Renal cortical epithelial cell (primary cell): ENCODE measurements at regions not wholly inside any gene's neighbourhood (a gene's known extent, or its start where the extent isn't known, plus 50 kb on each side); places are given as distances from the start of the nearest gene placed in this dataset.
A peak's percentile ranks its signal among the peaks of the same experiment; 100 is the strongest.

Source experiments
- DNase-seq: peaks from one replicate; pipeline ENCODE4 v3.0.0-alpha.2; 2011; ENCODE audit warnings: low read depth

DNA sequence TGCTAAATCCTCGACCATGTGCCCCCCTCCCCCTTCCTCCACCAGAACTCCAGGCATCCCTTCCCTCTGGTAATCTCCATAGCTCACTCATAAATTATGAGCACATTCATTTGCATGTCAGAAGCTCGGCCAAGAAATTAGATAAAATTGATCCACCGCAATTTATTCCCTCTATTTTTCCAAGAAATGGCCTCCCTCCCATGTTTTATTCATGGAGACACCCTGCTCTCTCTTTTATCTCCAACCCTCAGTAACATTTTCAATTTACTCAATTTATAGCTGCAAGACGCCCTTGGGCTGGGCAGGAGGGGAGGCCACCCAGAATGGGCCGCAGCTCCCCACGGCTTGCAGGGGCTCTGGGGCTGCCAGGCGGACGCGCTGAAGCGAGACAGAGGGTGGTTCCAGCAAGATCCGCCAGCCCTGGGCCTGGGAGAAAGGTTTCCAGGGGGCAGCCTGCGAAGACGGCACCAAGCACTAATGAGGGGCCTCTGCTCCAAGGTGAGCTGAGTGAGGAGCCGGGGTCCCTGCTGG is 54.7 kb upstream of the ZNF423 start:
- DNase-seq: no peak

DNA sequence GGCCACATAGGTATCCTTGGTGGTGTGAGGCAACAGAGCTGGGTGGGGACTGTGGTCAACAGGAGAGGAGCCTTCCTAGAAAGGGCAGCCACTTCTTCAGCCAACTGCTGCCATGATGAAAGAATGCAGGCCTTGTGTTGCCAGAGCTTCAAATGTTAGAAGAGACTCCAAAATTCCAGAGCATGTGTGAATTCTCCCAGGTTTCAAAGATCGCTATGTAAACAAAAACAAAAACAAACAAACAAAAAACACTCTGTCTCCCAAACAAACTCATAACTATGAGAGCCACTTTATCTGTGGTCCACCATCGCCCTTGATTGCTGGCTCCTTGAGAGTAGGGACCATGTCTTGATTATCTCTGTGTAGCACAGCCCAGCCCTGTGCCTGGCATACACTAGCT is 55.5 kb upstream of the ZNF423 start:
- no peak for DNase-seq

DNA sequence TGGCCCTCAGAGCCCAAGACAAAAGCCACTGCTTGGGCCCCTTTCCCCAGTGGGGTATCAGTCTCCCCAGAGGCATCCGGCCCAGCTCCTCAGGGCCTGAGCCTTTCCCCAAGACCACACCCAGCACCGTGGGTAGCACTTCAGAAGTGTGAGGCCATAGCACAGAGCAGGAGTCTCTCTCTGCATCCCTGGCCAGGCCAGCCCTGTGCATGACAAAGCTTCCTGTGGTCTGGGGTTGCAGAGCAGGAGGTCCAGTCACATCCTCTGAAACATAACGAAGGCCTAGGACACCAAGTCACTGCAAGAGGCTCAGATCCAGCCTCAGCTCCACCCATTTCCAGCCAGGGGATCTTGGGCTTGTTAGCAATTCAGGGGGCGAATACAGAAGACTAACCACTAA is 56.8 kb upstream of the ZNF423 start:
- no peak for DNase-seq

DNA sequence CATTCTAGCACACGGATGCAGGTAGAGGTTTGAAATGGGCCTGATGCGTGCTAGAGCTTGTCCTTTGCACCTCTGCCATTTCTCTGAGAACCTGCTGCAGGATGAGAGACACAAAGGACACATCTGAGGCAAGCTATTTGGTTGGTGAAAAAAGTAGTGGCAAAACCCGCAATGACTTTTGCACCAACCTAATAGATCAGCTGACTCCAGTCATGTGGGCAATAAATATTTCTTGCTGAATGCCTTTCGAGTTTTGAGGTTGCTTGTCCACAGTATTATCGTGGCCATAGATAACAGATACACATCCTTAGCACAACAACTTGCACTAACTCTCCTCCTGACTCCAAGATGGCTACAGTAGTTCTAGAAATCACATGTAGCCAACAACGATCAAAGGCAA is 57.8 kb upstream of the ZNF423 start:
- DNase-seq: no peak

DNA sequence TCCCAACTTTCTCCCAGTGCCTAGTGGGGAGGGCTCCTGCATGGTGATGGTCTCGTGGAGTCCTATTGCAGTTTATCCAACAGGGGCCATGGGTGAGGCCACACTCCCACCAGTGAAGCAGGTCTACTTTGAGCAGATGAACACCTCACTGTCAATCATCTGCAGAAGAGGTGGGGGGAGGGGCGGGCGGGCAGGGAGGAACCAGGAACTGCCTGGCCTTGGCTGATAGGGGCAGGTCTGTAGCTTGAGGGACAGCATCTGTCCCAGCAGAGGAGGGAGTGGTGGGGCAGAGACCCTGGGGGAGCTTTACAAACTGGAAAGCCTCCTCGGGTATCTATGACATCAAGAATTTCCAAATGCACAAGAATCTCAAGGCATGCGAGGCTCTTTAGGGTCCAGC is 58.7 kb upstream of the ZNF423 start:
- no peak for DNase-seq

DNA sequence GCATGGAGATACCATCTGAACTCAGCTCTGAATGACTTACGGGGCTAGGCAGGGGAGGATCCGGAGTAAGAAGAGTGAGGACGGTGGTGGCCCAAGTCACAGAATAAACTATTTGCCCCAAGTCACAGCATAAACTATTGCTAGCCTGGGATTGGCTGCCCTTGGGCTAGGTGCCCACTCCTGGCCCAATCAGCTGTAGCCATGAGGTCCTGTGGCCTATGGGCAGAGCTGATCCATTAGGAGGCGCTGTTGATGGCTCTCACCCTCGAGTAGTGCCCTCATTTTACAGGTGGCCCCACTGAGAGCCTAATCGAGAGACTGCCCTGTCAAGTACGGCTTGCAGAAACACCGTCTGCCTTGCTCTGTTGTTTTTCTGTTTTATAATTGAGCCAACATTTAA is 62.3 kb upstream of the ZNF423 start:
- DNase-seq: no peak

DNA sequence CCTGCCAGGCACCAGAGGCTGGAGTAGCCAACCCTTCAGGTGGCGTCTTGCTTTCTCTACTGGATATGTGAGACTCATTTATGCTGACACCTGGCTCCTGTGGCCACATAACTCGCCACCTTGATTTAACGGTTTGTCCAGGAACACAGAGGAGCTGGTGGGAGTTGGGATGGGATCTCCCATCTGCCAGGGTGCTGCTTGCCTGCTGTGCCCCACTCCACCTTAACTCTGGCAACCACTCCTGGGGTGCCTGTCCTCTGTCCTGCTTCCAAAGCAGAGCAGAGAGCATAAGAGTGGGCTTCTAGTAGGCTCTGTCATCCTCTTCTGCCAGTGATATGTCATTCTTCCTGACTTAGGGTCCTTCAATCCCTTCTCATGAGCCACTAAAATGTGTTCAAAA is 63.4 kb upstream of the ZNF423 start:
- no peak for DNase-seq

DNA sequence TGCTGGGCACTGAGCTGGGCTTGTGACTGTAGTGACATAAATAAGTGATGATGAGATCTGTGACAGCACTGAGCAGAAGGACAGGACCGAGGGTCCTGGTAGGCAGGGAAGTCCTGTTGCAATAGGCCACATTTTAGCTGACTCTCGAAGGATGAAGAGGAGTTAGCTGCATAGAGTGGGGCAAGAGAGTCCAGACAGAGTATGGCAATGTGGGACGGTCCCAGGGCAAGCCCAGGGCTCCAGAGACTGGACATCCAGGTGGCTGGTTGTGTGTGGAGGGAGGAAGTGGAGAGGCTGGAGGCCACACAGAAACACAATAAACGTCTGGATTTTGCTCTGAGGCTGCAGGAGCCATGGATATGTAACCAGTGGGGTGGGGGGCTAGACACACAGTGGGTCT is 64.5 kb upstream of the ZNF423 start:
- no peak for DNase-seq

DNA sequence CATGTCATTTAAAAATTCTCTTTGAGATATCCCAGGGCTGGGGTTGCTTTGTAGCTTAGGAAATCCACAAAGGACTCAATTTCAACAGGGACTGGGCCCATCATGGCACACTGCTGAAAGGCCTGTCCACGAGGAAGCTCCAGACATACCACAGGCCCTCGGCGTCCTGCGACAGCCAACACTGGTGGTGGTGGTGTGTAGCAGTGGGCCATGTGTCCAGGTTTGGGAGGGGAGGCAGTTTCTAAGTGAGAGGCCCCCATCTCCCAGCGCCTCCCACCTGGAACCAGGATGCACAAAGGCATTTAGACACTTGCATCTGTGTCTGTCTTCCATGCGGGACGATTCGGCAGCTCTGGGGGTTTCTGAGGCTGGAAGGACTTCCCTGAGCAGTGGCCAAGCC is 65.2 kb upstream of the ZNF423 start:
- no peak for DNase-seq

DNA sequence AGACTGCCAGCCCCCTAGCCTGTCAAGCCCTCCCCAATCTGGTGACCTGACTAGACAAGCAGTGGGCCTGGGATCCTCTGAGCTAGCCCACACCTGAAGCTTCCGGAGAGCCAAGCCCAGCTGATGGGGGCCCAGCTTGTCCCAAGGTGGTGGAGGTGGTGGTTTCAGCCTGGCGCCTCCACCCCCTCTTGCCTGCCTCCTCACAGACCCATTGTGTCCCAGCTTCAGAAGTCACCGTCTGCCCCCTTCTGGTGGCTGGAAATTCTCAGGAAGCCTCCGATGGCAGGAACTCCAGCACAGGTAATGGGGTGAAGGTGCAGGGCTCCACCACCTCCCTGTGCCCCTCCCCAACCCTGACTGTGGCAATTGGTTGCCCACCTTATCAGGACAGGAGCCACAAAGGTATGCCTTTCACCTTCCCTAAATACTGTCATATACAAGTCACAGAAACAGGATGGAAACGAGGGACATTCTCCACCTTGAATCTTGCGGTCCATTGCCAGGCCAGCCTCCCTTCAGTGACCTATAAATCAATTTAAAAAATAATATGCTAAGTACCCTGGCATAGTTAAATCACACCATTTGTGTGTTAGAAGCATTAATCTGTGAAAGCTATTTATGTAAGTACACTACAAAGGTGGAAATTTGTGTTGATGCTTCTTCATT is 66.0 kb upstream of the ZNF423 start:
- peak; percentile 22 for DNase-seq

DNA sequence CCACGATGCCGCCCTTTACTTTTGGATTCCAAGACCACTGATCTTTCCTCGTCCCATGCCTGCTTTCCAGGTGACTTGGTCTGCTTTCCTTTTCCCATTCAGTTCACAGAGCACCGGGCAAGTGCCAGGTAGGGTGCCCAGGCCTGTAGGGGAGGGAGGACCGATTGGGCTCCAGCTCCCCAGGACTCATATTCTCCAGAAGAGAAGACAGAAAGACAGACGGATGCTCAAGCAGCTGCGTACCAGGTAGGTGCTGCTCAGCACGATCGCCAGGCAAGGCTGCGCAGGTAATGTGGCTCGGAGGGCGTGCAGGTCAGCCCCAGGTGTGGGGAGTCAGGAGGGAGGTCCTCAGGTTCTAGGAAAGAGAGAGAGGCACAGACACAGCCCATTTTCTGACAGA is 67.5 kb upstream of the ZNF423 start:
- no peak for DNase-seq

DNA sequence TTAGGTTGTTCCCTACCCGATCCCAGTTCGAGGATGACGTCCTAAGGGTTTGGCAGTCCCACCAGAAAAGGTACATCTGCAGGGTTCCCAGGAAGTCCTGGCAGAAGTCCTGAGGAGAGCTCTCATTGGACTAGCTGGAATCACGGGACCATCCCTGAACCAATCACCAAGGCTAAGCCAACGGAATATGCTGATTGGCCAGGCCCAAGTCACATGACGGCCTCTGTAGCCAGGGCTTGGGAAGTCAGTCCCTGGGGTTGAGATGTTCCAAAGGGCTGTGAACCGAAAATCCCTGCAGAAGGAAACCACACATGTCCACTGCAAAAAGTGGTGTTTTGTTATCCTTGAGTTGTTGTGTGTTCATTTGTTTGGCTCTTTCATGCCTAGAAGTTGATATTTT is 68.2 kb upstream of the ZNF423 start:
- DNase-seq: no peak

DNA sequence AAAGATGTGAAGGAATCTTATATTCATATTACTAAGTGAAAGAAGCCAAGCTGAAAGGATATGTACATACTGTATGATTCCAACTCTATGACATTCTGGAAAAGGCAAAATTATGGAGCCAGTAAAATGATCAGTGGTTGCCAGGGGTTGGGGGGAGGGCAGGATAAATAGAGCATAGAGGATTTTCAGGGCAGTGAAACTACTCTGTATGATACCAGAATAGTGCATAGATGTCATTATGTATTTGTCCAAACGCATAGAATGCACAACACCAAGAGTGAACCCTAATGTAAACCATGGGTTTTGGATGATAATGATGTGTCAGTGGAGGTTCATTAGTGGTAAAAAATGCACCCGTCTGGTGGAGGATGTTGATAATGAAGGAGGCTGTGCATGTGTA is 71.0 kb upstream of the ZNF423 start:
- DNase-seq: no peak

DNA sequence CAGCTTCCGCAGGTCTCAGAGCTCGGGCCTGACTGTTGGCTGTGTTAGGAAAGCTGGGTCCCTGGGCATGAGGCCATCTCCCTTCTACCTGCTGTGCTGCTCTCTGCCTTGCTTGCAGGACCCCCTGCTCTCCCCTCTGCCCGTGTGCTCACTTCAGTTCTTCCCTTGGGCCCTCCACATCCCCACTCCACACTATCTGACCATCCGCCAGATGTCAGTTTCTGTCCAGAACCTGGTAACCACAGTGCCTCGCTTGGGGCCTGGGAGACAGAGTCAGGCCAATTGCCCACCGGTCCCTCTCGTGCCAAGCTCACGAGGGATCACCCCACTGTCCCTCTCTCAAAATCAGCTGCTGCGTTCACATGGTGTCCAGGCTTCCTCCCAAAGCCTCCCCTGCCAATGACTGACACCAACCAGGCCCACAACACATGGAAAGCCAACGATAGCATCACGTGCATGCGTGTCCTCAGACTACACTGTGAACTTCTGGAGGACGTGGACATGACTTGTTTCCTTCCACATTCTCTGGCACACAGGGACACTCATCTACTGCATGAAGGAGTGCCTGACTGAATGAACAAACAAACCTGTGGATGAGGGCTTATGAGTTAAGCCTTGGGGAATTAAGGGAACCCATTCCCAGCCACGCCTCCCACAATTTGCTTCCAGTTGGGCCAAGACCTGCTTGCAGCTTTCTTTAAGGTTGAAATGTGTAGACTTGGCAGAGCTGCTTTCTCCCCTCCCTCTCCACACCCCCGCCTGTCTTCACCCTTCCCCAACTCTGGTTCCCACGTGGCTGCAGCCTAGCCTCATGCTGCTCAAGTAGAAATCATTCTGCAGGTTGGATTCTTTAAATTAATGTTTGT is 72.5 kb upstream of the ZNF423 start:
- no peak for DNase-seq

DNA sequence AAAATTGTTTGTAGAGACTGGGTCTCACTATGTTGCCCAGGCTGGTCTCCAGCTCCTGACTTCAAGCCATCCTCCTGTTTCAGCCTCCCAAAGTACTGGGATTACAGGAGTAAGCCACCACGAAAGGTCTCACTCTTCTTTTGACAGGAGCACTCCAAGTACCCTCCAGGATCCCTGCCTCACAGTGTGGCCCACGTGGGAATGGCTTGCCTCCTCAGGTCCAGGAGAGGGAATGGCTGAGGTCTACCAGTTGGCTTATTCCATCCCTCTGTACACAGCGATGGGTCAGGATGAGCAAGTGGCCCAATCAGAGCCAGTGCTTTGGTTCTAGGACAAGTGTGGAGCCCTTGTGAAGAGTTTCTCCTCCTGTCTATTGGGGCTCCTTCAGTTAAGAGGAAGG is 73.7 kb upstream of the ZNF423 start:
- DNase-seq: no peak

DNA sequence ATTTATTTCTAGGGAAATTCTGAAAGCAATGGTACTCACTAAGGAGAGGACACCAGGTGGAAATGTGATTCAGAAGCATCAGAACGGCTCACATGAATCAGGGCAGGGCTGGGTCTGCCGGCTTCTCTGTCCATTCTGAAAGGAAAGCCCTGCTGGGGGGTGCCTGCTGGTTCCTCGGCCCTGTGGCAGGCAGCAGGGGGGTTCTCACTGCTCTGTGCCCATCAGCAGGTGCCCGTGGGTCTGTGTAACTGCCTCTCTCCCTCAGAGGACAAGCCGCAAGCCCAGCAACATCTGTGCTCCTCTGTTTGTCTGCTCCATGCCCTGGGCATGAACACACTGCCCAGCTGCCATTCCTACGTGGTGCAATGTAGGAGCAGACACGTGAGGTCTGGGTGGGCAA is 74.9 kb upstream of the ZNF423 start:
- no peak for DNase-seq

DNA sequence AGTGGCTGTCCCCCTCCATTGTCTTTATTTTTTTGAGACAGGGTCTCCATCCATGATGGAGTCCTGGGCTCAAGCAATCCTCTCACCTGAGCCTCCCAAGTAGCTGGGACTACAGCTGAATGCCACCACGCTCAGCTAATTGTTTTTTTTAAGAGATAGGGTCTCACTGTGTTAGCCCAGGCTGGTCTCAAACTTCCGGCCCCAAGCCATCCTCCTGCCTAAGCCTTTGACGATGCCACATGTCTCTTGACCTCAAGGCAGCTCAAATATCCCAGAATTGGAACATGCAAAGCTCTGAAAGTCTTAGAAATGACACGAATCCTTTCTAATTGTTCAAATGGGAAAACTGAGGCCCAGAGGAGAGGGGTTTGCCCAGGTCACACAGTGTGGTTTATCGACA is 75.4 kb upstream of the ZNF423 start:
- DNase-seq: no peak

DNA sequence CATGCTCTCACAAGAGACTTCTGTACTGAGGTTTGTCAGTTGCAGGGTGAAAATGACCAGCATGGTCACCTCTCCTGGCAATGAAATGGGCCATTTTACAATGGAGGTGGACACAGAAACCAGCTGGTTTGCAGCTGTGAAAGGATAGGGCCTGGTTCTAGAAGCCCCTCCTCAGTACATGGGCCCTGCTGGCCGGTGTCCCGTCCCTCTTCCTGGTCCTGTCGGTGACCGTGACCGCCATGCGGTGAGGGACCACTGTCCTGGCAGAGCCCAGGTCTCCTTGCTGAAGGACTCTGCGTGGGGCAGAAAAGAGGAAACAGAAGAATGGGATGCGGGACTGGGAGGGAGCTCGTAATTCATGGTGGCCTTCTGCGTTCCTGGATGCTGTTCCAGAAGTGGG is 76.0 kb upstream of the ZNF423 start:
- DNase-seq: no peak

DNA sequence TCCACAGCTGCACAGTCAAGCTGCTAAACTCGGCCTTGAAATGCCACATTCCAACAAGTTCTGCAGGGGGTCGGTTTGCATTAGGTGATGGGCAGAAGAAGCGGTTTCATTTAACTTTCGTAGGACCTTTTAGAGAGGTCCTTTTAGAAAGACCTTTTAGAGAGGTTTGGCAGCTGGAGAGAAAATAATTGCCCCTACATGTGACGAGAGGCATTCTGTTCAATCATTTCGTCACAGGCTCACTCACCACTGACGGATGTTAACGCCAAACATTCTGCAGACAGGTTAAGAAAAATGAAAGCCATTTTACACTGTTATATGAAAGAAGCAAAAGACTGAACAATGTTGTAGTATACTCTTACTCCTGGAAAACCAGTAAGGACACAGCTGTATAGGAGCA is 76.5 kb upstream of the ZNF423 start:
- DNase-seq: no peak

DNA sequence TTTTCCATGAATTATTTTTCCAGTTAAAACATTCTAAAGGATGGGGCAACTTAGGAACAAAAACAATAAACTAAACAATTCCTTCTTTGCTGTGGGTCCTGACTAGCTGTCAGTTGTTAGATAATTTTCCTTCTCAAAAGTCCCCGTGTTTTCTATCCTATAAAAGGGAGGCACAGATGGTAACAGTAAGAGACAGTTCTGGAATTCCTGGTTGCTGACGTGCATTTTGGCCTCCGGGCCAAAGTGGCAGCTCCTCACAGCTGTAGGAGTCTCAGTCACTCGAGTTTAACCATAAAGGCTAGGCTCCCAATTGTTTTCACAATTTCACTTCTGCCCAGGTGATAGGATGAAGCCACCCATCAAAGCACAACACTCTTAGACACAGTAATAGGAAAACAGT is 77.0 kb upstream of the ZNF423 start:
- DNase-seq: no peak

DNA sequence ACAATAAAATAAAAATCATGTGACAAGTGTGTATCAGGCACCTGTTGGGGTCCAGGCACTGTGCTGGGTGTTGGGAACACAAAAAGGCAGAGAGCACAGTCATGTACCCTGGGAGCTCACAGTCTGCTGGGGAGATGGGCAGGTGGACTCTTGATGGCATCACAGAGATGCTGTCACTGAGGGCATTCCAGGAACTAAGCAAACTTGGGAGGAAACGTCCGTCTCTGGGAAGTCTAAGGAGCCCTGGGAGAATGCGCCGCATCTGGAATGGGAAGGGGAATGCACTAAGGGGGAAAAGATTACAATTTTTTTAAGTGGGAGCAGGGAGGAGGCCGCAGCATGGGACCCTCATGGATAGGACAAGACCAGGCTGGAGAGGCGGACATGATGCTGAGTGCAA is 80.9 kb upstream of the ZNF423 start:
- no peak for DNase-seq

DNA sequence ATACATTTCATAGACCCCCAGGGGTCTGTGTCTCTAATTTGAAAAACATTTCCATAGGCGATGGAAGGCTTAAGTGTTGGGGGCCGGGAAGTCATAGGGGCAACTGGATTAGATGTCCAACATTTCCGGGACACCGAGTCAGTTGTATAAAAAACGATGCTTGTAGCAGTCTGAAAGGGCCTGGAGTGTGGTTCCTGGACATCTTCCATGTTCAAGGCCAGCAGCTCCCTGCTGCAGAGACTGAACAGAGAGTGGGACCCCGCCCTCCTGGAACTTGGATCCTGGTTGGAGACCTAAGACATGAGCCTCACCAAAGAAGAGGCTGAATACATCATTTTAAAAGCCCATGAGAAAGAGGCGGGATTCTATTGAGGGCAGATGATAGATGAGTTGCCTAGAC is 82.0 kb upstream of the ZNF423 start:
- no peak for DNase-seq

DNA sequence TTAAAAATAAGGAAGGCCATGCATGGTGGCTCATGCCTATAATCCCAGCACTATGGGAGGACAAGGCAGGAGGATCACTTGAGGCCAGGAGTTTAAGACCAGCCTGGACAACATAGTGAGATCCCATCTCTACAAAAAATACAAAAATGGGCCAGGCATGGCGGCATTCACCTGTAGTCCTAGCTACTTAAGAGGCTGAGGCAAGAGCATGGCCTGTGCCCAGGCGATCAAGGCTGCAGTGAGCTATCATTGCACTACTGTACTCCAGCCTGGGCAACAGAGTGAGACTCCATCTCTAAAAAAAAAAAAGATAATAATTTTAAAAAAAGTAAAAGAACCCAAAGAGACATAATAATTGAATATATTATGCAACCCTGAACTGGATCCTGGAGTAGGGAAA is 83.6 kb upstream of the ZNF423 start:
- DNase-seq: no peak
